IPS-18c (cell line): ENCODE measurements at regions not wholly inside any gene's neighbourhood (a gene's known extent, or its start where the extent isn't known, plus 50 kb on each side); places are given as distances from the start of the nearest gene placed in this dataset.
"Not testable (repeated sequence)": the region's sequence is repeated elsewhere in the genome, so short reads cannot be mapped to it uniquely, and the experiment has no call there.

Experiments
- H3K4me3 ChIP-seq: 2 replicates; pipeline ENCODE4 v1.7.0; 2013; ENCODE audit warnings: low read depth, mild to moderate bottlenecking, low read length, moderate library complexity; ENCODE audit not compliant: insufficient read depth
- H3K9me3 ChIP-seq: one replicate; pipeline ENCODE4 v1.6.1; 2013; ENCODE audit warnings: mild to moderate bottlenecking, low read length, moderate library complexity; ENCODE audit not compliant: control insufficient read depth, insufficient read depth

DNA sequence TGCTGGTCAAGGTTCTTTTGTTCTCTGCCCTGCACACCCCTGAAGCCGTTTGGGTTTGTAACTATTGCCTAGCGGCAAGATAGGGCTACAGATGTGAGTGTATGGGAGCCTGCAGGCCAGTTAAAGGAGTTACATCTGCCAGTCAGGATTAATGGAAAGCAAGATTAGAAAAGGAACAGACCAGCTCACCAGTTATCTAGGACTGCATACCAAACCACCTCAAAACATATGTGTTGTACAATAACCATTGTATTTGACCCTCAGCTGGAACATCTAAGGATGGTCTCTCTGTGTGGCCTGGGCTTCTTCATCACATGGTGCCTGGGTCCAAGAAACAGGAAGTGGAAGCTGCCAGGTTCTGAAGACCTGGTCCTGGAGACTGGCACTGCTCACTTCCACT, 52.5 kb upstream of the FBXO28 start:
- Histone ChIP-seq H3K9me3 (peaks cover 6% of the 10 kb centered on the region), H3K4me3 (no peak overlapping the region)

DNA sequence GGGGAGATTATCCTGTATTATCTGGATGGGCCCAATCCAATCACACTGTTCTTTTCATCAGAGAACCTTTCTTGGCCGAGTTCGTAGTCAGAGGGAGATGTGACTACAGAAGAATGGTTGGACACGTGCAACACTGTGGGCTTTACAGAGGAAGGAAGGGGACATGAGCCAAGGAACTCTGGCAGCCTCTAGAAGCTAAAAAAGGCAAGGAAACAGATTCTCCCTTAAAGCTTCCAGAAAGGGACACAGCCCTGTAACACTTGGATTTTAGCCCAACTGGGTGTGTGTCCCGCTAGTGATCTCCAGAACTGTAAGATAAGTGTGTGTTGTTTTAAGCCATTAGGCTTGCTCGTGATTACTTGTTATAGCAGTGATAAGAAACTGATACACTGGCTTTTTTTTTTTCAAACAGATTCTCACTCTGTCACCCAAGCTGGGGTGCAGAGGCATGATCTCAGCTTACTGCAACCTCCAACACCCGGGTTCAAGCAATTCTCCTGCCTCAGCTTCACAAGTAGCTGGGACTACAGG, 53.9 kb upstream of the FBXO28 start:
- peaks cover 6% of the 10 kb centered on the region for H3K9me3 ChIP-seq

DNA sequence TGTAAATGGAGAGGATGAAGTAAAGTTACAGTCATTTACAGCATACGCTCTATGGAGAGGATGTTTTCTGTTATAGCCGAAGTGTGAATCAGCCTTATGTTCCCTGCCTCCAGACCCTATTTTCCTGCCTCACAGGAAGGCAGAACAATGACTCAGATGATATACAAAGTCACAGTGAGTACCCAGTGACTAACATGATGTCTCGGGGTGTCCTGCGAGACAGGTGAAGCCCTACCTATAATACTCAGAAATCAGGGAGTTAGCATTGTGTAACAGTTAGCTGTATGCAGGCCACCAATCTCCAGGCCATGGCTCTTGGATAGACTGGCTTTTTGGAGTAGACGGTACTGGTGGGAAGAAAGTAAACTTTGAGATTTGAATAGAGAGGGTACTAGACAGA, 55.6 kb upstream of the FBXO28 start:
- H3K9me3 ChIP-seq: peaks cover 6% of the 10 kb centered on the region
- H3K4me3 ChIP-seq: no peak overlapping the region

More for the DNA sequence above, 53.9 kb upstream of the FBXO28 start:
- no peak overlapping the region for H3K4me3 ChIP-seq

DNA sequence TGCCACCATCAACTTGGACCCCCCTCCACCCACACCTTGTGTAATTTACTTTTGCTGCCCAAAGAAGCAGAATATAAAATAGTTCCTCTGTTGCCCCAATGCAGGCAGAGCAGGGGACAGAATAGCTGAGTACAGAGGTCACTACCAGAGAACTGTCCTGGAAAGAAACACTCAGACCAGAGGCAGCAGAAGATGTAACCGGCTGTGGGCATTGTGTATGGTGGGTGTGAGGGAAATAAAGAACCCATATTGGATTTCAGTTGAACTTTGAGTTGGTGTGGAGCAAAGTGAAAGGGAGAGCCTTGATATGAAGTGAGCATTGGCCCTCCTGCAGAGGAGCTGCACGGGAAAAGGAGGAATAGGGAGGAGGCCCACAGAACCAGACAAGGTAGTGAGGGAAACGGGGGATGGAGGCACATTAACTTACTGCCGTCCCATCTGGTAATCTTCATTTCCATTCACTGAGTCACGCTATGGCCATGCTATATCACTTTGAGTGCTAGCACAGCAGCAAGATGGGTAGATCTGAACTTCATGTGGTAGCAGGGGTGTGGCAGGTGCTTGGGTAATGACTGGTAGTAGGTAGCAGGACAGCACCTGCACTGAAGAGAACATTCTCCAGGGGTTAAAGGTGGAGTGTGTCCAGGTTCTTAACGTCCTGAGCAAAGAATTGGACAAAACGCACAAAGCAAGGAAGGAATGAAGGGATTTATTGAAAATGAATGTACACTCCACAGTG, 56.3 kb upstream of the FBXO28 start:
- peaks cover 6% of the 10 kb centered on the region for H3K9me3 ChIP-seq
- no peak overlapping the region for H3K4me3 ChIP-seq

DNA sequence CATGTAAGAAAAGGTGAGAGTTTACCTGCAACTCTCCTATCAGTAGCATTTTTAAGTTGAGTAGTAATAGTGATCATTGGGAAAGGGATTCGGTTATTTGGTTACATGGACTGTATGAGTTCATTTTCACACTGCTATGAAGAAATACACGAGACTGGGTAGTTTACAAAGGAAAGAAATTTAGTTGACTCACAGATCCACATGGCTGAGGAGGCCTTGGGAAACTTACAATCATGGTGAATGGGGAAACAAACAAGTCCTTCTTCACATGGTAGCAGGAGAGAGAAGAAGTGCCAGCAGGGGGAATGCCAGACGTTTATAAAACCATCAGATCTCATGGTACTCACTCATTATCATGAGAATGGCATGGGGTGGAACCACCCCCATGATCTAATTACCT, 59.3 kb upstream of the FBXO28 start:
- Histone ChIP-seq H3K9me3 (no peaks in the 10 kb centered on the region), H3K4me3 (no peak overlapping the region)

DNA sequence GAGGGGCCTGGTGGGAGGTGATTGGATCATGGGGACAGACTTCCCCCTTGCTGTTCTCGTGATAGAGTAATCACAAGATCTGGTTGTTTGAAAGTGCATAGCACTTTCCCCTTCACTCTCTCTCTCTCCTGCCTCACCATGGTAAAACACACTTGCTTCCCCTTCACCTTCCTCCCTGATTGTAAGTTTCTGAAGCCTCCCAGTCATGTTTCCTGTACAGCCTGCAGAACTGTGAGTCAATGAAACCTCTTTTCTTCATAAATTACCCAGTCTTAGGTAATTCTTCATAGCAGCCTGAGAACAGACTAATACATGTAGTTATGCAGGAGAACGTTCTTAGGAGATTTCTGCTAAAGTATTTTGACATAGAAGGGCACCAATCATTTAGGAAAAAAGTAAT, 59.9 kb upstream of the FBXO28 start:
- no peaks in the 10 kb centered on the region for H3K9me3 ChIP-seq
- H3K4me3 ChIP-seq: no peak overlapping the region

DNA sequence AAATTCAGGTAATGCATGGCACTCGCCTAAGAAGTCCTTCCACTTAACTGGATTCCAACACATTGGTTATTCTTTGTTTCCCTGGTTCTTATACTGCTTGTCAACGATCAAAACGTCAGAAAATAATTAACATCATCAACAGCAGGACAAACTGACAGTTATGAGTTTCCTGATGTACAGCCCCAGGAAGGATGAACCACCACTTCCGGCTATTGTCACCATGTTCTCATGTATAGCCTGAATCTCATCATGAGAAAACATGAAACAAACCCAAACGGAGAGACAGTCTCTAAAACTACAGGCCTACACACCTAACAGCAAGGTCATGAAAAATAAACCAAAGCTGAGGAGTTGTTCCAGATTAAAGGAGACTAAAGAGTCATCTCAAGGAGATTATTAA, 60.5 kb upstream of the FBXO28 start:
- H3K4me3 ChIP-seq: no peak overlapping the region
- no peaks in the 10 kb centered on the region for H3K9me3 ChIP-seq

DNA sequence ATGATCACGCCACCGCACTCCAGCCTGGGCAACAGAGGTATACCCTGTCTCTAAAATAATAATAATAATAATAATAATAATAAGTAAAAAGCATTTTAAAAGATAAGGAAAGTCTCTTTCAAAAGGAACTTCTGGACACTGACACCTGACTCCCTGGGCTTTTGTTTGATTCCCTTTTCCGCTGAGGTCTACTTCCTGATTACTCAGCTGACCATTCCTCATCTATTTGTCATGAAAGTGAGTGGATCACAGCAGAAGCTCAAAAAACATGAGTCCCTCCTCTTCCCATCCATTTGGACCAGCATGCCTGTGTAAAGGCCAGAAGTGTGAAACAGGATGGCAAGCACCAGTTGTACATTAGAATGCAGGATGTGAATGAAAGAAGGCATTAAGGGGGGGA, 61.1 kb upstream of the FBXO28 start:
- no peak overlapping the region for H3K4me3 ChIP-seq

DNA sequence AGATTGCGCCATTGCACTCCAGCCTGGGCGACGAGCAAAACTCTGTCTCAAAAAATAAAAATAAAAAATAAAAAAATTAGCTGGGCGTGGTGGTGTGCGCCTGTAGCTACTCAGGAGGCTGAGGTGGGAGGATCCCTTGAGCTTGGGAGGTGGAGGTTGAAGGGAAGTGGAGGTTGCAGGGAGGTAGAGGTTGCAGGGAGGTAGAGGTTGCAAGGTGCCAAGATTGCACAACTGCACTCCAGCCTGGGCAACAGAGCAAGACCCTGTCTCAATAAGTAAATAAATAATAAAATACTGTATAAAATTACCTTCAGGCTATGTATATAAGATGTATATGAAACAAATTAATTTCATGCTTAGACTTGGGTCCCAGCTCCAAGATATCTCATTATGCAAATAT, 62.1 kb upstream of the FBXO28 start:
- not testable (repeated sequence) for H3K9me3 ChIP-seq, H3K4me3 ChIP-seq

More for the DNA sequence above, 61.1 kb upstream of the FBXO28 start:
- no peaks in the 10 kb centered on the region for H3K9me3 ChIP-seq

DNA sequence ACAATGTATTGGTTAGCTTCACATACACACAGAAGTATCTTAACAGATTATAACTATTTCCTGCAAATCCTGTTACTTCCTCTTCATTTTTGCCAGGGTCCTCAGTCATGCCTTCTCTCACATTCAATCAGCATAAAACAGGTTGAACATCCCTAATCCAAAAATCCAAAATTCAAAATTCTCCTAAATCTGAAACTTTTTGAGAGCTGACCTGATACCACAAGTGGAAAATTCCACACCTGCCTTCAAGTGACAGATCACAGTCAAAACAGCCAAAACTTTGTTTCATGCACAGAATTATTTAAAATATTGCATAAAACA, 62.9 kb upstream of the FBXO28 start:
- no peak overlapping the region for H3K4me3 ChIP-seq
- H3K9me3 ChIP-seq: no peaks in the 10 kb centered on the region

DNA sequence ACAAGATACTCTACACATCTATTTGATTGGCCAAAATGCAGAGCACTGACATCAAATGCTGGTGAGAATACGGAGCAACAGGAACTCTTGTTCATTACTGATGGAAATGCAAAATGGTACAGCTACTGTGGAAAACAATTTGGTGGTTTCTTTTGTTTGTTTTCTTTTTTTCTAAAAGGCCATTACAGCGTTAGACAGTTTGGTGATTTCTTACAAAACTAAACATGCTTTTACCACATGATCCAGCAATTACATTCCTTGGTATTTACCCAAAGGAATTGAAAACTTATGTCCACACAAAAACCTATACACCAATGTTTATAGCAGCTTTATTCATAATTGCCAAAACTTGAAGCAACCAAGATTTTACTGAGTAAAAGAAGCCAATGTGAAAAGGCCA, 66.4 kb upstream of the FBXO28 start:
- no peaks in the 10 kb centered on the region for H3K9me3 ChIP-seq
- H3K4me3 ChIP-seq: no peak overlapping the region

DNA sequence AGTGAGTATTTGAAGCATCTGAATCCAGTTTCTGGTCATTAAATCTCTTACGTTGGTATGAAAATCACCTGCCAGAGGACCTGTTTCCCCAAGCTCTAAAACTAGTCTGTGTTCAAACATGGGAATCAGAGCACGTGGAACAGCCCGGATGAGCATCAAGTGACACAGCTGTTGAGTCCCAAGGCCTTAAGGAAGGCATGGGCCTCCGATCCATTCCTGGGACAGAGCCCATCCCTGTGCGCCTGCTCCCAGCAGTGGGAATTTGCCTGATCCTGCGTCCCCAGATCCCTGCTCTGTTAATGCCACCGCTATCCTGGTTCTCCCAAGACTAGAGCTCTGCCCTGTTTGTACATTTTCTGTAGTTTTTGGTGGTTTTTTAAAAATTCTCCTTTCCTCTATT, 68.4 kb upstream of the FBXO28 start:
- no peak overlapping the region for H3K4me3 ChIP-seq
- H3K9me3 ChIP-seq: no peaks in the 10 kb centered on the region

DNA sequence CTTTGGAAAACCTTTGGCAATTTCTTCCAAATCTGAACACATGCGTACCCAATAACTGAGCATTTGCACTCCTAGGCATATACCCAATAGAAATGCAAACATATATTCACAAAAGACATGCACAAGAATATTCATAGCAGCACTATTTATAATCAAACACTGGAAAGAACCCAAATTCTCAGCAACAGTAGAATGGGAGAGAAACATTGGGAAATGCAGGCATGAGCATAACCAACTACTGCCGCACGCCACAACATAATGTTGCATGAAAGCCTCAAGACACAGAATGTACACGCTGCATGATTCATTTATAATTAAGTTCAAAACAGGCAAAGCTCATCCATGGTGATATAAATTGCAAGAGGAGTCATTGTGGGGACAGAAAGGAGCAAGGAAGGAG, 69.5 kb upstream of the FBXO28 start:
- Histone ChIP-seq H3K4me3 (no peak overlapping the region), H3K9me3 (no peaks in the 10 kb centered on the region)

DNA sequence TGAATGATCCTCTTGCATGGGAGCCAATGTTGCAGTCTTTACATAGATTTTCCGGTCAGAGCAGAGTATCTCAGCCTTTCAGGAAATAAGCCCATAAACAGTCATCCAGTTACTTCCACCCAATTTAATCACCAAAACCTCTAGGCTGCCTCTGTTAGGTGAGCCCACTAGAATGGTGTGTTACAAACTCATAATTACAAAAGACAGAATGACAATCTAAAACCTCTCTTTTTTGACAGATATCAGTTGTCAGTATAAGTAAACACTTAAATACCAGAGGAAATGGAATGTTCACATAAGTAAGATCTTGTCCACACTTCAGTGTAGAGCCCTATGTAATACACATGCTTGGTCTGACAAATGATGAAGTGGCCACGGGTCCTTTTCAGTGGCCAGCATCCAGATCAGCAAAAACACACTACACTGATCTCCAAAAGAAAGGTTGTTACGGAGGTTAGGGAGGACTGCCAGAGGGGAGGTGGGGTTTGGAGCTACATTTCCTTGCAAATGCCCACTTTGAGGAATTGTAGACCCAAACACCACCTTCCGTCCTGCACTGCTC, 71.3 kb upstream of the FBXO28 start:
- H3K4me3 ChIP-seq: no peak overlapping the region
- H3K9me3 ChIP-seq: no peaks in the 10 kb centered on the region

DNA sequence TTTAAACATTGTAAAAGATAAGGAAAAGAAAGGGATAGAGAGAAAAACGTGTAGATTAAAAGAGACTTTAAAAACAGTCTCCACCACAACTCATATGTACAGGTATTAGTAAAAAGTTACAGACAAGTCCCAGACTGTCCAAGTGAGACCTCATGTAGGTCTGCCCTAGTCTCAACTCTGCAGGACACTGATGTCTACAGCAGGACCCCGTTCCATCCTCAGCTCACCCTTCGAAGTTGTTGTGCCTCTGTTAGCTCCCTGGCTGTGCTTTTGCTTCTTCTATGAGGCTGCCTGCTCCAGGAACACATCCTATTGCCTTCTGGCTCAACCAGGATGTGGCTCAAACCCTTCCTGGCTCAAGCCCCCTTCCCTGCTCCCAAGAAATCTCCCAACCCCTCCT, 72.9 kb upstream of the FBXO28 start:
- H3K4me3 ChIP-seq: no peak overlapping the region
- H3K9me3 ChIP-seq: no peaks in the 10 kb centered on the region

DNA sequence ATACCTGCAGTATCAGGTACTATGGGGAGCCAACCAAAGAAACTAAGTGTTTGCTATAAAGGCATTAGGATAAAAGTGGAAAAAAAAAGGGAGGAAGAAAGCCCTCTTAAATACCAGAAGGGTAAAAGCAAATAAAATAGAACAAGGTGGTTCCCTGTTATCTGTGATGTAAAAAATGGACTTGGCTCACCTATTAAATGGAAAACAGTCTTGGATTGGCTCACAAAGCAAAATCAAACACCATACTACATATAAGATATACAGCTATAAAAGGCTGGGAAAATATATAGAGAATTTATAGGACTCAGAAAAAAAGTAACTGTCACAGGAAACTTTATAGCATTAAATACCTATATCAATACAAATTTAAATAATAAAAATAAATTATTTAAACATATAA, 73.5 kb upstream of the FBXO28 start:
- not testable (repeated sequence) for H3K4me3 ChIP-seq, H3K9me3 ChIP-seq

DNA sequence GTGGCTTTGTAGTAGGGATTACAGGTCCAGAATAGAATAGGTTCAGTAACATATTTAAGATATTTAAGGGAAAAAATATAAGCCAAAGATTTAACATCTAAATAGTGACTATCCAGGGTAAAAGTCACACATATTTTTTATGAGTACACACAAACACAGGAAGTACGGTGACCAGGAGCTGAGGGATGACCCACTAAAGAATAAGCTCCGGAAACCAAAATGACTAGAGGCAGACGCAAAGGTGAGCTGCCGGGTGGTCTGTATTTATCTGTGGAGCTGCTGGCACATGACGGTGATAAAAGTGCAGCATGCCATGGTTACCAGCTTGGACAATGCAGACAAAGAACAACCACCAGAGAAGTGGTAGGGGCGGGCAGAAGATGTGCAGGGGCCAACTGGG, 73.9 kb upstream of the FBXO28 start:
- H3K9me3 ChIP-seq, H3K4me3 ChIP-seq: not testable (repeated sequence)

DNA sequence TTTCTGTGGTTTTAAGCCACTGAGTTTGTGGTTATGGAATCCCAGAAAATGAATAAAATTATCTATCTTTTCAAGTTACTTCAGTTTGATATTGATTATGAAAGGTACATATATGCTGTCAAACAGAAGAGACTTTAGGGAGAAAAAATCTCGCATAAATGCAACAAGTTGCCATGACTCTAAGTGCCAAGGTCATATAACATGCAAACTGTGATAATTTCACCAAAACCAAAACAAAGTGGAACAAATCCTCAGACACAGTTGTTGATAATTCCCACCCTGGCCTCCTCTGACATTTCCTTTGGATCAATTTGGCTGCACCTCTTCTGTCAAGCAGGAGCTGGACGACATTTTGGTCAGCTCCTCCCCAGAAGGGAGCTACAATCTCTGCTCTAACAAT, 75.1 kb upstream of the FBXO28 start:
- H3K4me3 ChIP-seq, H3K9me3 ChIP-seq: not testable (repeated sequence)

DNA sequence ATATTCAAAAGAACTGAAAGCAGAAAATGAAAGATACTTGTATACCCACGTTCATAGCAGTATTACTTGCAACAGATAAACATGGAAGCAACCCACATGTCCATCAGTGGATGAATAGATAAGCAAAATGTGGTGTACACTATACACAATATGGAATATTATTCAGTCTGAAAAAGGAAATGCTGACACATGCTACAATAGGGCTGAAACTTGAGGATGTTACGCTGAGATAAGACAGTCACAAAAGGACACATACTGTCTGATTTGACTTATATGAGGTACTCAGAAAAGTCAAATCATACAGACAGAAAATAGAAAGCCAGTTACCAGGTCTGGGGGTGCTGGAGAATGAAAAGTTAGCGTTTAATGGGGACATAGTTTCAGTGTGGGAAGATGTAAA, 76.5 kb upstream of the FBXO28 start:
- not testable (repeated sequence) for H3K4me3 ChIP-seq, H3K9me3 ChIP-seq
